ENCODE measurements at regions not wholly inside any gene's neighbourhood (a gene's known extent, or its start where the extent isn't known, plus 50 kb on each side); places are given as distances from the start of the nearest gene placed in this dataset.

DNA sequence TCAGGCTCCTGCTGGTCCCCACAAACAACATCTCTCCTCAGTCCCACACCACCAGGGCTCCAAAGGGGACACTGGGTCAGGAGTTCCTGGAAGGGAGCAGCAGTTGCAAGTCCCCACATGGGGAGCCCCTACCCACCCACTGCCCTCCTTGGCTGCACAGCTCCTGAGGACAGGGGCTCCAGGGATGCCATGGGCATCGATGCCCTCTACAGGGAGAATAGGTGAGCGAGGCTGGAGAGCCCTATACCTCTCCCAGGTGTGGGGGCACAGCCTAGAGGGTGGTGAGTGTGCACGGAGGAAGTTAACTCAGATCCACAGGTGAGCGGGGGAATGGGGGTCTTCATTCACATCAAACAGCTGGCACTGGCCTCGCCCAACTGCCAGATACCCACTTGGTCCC is 141.2 kb upstream of the LINGO1 start:
- no peak overlapping the region for H3K9ac ChIP-seq (ENCODE audit: low read length in 3 of 3)
- H3K4me1 ChIP-seq (ENCODE audit: control insufficient read depth in 2 of 3, insufficient read depth in 2 of 3, low read depth in 1 of 3, low read length in 3 of 3) = no peaks in the 10 kb centered on the region
- H3K9me3 ChIP-seq (ENCODE audit: control insufficient read depth in 2 of 3, insufficient read depth in 1 of 3, low read length in 3 of 3) = no peaks in the 10 kb centered on the region
- FAIRE-seq (no peak), DNase-seq (no peak)
- H3K27ac ChIP-seq (ENCODE audit: low read depth in 2 of 2, low read length in 2 of 2) = no peak overlapping the region
- intact Hi-C loops (cut with DNase I) = no loop called here
- TF ChIP-seq, protein P1, sequence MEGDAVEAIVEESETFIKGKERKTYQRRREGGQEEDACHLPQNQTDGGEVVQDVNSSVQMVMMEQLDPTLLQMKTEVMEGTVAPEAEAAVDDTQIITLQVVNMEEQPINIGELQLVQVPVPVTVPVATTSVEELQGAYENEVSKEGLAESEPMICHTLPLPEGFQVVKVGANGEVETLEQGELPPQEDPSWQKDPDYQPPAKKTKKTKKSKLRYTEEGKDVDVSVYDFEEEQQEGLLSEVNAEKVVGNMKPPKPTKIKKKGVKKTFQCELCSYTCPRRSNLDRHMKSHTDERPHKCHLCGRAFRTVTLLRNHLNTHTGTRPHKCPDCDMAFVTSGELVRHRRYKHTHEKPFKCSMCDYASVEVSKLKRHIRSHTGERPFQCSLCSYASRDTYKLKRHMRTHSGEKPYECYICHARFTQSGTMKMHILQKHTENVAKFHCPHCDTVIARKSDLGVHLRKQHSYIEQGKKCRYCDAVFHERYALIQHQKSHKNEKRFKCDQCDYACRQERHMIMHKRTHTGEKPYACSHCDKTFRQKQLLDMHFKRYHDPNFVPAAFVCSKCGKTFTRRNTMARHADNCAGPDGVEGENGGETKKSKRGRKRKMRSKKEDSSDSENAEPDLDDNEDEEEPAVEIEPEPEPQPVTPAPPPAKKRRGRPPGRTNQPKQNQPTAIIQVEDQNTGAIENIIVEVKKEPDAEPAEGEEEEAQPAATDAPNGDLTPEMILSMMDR (IDR thresholded peaks at IDR 0.05; ENCODE audit: borderline replicate concordance, extremely low read depth, insufficient read depth) = no peak
- no peaks in the 10 kb centered on the region for H3K27me3 ChIP-seq (ENCODE audit: control insufficient read depth, insufficient read depth, low read length)
- no peak overlapping the region for H3K4me3 ChIP-seq (ENCODE audit: low read length in 3 of 3)
- no peaks in the 10 kb centered on the region for H3K36me3 ChIP-seq (ENCODE audit: control insufficient read depth in 2 of 3, insufficient read depth in 3 of 3, low read length in 3 of 3)

DNA sequence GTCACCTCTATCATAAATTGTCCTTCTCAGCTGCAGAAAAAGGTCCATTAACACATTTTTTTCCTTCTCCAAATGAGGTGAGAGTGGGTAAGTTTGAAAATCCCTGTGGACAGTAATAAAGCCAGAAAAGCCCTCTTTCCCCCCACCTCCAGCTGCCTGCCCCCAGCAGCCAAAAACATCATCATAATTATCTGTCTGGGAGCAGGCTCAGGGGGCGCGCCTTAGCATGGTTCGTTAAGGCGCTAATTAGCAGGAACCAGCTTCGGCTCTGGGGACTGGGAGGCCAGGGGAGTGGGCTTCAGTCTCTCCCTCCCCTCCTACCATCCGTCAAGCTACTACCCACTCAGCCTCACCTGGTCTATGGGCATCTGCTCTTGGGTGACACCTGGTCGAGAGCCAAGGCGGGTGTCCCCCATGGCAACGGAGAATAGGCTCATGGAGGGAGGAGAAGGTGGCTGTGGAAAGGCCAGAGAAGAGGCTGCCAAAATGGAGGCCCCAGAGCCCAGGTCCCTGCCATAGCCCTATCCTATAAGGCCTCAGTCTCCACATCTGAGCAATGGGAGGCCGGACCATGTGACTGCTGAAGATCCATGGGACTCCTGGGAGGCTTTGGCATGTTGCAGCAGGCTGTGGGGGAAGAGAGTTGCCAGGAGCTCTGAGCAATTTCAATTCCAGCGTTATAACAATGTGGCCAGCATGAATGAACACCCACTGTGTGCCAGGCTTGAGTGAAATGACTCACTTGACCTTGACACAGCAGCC is 140.1 kb upstream of the LINGO1 start:
- intact Hi-C loops (cut with DNase I) = no loop called here
- TF ChIP-seq, protein P1 (IDR thresholded peaks at IDR 0.05; ENCODE audit: borderline replicate concordance, extremely low read depth, insufficient read depth) = no peak
- Histone ChIP-seq H3K36me3 (ENCODE audit: control insufficient read depth in 2 of 3, insufficient read depth in 3 of 3, low read length in 3 of 3) (no peaks in the 10 kb centered on the region), H3K27me3 (ENCODE audit: control insufficient read depth, insufficient read depth, low read length) (no peaks in the 10 kb centered on the region), H3K9me3 (ENCODE audit: control insufficient read depth in 2 of 3, insufficient read depth in 1 of 3, low read length in 3 of 3) (no peaks in the 10 kb centered on the region), H3K4me1 (ENCODE audit: control insufficient read depth in 2 of 3, insufficient read depth in 2 of 3, low read depth in 1 of 3, low read length in 3 of 3) (no peaks in the 10 kb centered on the region), H3K9ac (ENCODE audit: low read length in 3 of 3) (no peak overlapping the region), H3K4me3 (ENCODE audit: low read length in 3 of 3) (no peak overlapping the region), H3K27ac (ENCODE audit: low read depth in 2 of 2, low read length in 2 of 2) (no peak overlapping the region)
- peak in 1 of 5 donors; percentile 25 for DNase-seq
- FAIRE-seq = no peak

DNA sequence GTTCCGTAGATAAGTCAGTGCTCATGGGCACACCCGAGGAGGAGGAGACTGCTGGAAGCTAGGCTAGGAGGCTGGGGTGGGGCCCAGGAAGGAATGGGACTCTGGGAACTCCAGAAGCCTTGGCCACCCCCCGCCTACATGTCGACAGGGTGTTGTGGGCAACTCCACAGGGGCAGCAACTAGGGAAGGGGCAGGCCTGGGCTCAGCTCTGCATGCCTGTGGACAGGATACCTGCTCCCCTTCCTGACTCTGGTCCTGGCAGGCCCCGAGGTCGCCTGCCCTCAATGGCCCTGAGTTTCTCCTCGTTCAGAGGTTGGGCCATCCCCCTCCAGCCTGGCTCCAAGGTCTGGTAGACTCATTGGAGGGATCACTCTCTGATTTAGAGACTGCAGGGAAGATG is 138.9 kb upstream of the LINGO1 start:
- Histone ChIP-seq H3K4me3 (ENCODE audit: low read length in 3 of 3) (no peak overlapping the region), H3K36me3 (ENCODE audit: control insufficient read depth in 2 of 3, insufficient read depth in 3 of 3, low read length in 3 of 3) (no peaks in the 10 kb centered on the region), H3K9ac (ENCODE audit: low read length in 3 of 3) (no peak overlapping the region), H3K27ac (ENCODE audit: low read depth in 2 of 2, low read length in 2 of 2) (no peak overlapping the region), H3K9me3 (ENCODE audit: control insufficient read depth in 2 of 3, insufficient read depth in 1 of 3, low read length in 3 of 3) (no peaks in the 10 kb centered on the region), H3K27me3 (ENCODE audit: control insufficient read depth, insufficient read depth, low read length) (no peaks in the 10 kb centered on the region), H3K4me1 (ENCODE audit: control insufficient read depth in 2 of 3, insufficient read depth in 2 of 3, low read depth in 1 of 3, low read length in 3 of 3) (no peaks in the 10 kb centered on the region)
- FAIRE-seq (no peak), DNase-seq (peak in 1 of 5 donors; percentile 50)
- TF ChIP-seq, protein P1 (IDR thresholded peaks at IDR 0.05; ENCODE audit: borderline replicate concordance, extremely low read depth, insufficient read depth) = no peak
- intact Hi-C loops (cut with DNase I) = no loop called here

DNA sequence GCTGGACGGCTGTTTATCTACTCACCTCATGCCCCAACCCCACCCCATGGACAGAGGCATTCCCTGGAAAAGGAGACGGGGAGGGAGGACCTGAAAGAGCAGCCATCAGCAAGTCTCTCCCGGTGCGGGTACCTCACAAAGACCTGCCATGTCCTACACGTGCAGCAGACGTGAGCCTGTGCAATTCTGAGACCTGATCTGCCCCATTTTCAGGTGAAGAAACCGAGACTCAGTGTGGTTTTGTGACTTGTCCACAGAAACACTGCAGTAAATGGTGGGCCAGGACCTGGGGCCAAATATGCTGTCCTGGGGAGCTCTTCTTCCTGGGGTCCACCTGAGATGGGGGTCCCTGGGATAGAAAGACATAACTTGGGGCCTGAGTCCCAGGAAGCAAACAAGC is 137.0 kb upstream of the LINGO1 start:
- Histone ChIP-seq H3K9ac (ENCODE audit: low read length in 3 of 3) (no peak overlapping the region), H3K27ac (ENCODE audit: low read depth in 2 of 2, low read length in 2 of 2) (no peak overlapping the region), H3K4me3 (ENCODE audit: low read length in 3 of 3) (no peak overlapping the region), H3K4me1 (ENCODE audit: control insufficient read depth in 2 of 3, insufficient read depth in 2 of 3, low read depth in 1 of 3, low read length in 3 of 3) (no peaks in the 10 kb centered on the region), H3K9me3 (ENCODE audit: control insufficient read depth in 2 of 3, insufficient read depth in 1 of 3, low read length in 3 of 3) (no peaks in the 10 kb centered on the region), H3K27me3 (ENCODE audit: control insufficient read depth, insufficient read depth, low read length) (no peaks in the 10 kb centered on the region), H3K36me3 (ENCODE audit: control insufficient read depth in 2 of 3, insufficient read depth in 3 of 3, low read length in 3 of 3) (no peaks in the 10 kb centered on the region)
- FAIRE-seq = no peak
- no peak for DNase-seq
- TF ChIP-seq, protein P1 (IDR thresholded peaks at IDR 0.05; ENCODE audit: borderline replicate concordance, extremely low read depth, insufficient read depth) = no peak
- intact Hi-C loops (cut with DNase I) = no loop called here

All from kidney (tissue), 13 donors.